ENCODE measurements at regions not wholly inside any gene's neighbourhood (a gene's known extent, or its start where the extent isn't known, plus 50 kb on each side); places are given as distances from the start of the nearest gene placed in this dataset.

DNA sequence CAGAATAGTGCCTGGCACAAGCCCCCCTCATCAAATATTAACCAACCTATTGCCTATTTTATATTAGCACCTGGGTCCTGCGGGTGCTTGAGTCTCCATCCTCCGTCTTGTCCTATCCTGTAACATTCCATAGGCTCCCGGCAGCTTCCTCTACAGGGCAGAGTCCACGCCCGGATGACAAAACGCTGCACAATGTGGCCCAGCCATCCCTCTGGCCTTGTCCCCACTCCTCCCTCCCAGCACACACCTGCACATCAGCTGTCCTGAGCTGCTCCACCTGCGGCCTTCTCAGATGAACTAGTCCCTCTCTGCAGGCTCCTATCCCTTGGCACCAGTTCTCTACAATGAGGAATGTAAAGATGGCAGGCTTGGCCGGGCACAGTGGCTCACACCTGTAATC is 153.5 kb upstream of the PDE1C start:
- TF ChIP-seq, protein P1, sequence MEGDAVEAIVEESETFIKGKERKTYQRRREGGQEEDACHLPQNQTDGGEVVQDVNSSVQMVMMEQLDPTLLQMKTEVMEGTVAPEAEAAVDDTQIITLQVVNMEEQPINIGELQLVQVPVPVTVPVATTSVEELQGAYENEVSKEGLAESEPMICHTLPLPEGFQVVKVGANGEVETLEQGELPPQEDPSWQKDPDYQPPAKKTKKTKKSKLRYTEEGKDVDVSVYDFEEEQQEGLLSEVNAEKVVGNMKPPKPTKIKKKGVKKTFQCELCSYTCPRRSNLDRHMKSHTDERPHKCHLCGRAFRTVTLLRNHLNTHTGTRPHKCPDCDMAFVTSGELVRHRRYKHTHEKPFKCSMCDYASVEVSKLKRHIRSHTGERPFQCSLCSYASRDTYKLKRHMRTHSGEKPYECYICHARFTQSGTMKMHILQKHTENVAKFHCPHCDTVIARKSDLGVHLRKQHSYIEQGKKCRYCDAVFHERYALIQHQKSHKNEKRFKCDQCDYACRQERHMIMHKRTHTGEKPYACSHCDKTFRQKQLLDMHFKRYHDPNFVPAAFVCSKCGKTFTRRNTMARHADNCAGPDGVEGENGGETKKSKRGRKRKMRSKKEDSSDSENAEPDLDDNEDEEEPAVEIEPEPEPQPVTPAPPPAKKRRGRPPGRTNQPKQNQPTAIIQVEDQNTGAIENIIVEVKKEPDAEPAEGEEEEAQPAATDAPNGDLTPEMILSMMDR (IDR thresholded peaks at IDR 0.05; ENCODE audit: low read depth, low read length, missing input control): no peak
- TF ChIP-seq RAD21 (IDR thresholded peaks at IDR 0.05) (no peak), EGR1 (IDR thresholded peaks at IDR 0.05; ENCODE audit: low read depth in 2 of 2) (no peak), YY1 (IDR thresholded peaks at IDR 0.05) (no peak), JUND (IDR thresholded peaks at IDR 0.05) (no peak), FOXA1 (IDR thresholded peaks at IDR 0.05) (no peak), RXRA (IDR thresholded peaks at IDR 0.05) (no peak), TAF1 (conservative IDR thresholded peaks at IDR 0.05) (no peak), REST (IDR thresholded peaks at IDR 0.05) (no peak), ZBTB33 (IDR thresholded peaks at IDR 0.05) (no peak), GABPA (IDR thresholded peaks at IDR 0.05 in 1 of 2, conservative IDR thresholded peaks at IDR 0.05 in 1 of 2) (no peak)
- TF ChIP-seq, protein P2, sequence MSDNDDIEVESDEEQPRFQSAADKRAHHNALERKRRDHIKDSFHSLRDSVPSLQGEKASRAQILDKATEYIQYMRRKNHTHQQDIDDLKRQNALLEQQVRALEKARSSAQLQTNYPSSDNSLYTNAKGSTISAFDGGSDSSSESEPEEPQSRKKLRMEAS (IDR thresholded peaks at IDR 0.05): no peak
